ENCODE measurements at regions not wholly inside any gene's neighbourhood (a gene's known extent, or its start where the extent isn't known, plus 50 kb on each side); places are given as distances from the start of the nearest gene placed in this dataset.

GRCh38 chr9:103799959-103800358 lies 294.1 kb upstream of the SMC2 start:
- TF ChIP-seq C11orf30 (IDR thresholded peaks at IDR 0.05; ENCODE audit: low read depth) = no peak
- no peak for TF ChIP-seq RFX5 (IDR thresholded peaks at IDR 0.05; ENCODE audit: low read depth, low read length)
- no peak for TF ChIP-seq ZNF316 (IDR thresholded peaks at IDR 0.05)
- no peak for TF ChIP-seq SMARCC2 (IDR thresholded peaks at IDR 0.05; ENCODE audit: low read depth)
- TF ChIP-seq EZH2 (IDR thresholded peaks at IDR 0.05; ENCODE audit: borderline replicate concordance, low read depth, low read length) = no peak
- TF ChIP-seq ID3 (CRISPR knock-in tag; IDR thresholded peaks at IDR 0.05) = no peak
- TF ChIP-seq ID3 (tag; IDR thresholded peaks at IDR 0.05) = no peak
